ACHN (cell line): ENCODE measurements at regions not wholly inside any gene's neighbourhood (a gene's known extent, or its start where the extent isn't known, plus 50 kb on each side); places are given as distances from the start of the nearest gene placed in this dataset.
"Not testable (repeated sequence)": the region's sequence is repeated elsewhere in the genome, so short reads cannot be mapped to it uniquely, and the experiment has no call there.

ENCODE experiments used
- DNase-seq: peaks from one replicate; pipeline ENCODE4 v3.0.0-alpha.2; 2015
- in situ Hi-C: cut with HindIII; loops from 2 replicates; pipeline ENCODE4 v1.10.0; 2017; ENCODE audit warnings: low sequenced_read_pairs, low pct_ligation_motif_present, low pct_unique_long_range_greater_than_20kb

DNA sequence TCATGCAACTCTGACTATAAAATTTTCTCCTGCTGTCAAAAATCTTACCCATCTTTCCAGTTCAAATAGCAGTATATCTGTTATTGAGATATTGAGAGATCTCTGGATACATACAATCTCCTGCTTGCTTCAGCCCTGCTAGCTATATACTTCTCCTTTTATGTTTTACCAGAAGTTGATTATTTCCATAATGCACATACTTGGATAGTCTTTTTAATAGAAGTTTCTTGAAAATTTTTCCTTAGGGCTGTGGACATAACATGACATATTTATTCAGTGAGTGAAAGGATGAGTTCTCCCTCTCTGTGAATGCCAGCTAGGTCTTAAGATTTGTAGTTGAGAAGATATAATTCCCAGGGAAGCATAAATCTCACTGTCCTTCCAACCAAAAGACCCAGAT lies 234.1 kb upstream of the NR3C2 start:
- no peak for DNase-seq
- in situ Hi-C loops, result no loop called here

DNA sequence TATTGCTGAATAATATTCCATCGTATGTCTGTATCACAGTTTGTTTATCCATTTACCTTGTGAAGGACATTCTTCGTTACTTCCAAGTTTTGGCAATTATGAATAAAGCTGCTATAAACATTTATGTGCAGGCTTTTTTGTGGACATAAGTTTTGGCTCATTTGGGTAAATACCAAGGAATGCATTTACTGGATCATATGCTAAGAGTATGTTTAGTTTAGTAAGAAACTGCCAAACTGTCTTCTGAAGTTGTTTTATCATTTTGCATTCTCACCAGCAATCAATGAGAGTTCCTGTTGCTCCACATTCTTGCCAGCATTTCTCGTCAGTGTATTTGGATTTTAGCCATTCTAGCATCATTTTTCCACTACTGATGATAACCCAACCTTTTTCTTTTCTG lies 232.7 kb upstream of the NR3C2 start:
- in situ Hi-C loops, result no loop called here
- no peak for DNase-seq

DNA sequence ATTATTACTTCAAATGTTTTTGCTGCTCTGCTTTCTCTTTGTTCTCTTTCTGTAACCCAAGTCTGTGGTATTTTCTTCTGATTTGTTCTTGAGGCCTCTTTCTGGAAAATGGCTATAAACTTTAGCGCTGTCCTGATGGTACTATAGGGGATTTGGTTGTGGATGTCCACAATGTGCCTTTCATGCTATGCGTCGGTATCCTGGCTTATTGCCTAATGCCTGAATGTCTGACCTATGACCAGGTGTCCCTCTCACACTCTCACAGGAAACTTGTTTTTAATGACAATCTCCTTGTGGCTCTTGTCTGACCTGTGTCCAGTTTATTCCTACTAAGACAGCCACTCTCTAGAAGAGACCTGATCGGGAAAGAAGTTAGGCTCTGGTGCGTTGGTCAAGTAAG lies 222.4 kb upstream of the NR3C2 start:
- in situ Hi-C loops, result no loop called here
- no peak for DNase-seq

DNA sequence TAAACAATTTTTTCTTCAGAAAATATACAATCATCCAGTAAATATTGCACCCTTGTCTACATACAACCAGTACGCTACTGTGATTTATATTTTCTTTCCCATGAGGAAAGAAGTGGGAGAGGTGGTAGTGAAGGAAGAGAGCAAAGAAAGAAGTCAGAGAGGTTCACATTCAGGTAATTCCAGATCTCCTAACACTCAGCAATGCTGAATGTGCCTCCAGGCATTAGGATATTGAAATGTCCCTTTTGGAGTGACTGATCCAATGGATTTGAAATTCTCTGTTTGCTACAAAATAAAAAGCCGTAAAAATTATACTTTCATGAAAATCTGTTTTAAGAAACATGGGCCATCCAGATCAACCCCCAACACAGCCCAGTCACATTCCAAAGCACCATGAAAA lies 211.9 kb upstream of the NR3C2 start:
- in situ Hi-C loops, result no loop called here
- DNase-seq, result no peak

DNA sequence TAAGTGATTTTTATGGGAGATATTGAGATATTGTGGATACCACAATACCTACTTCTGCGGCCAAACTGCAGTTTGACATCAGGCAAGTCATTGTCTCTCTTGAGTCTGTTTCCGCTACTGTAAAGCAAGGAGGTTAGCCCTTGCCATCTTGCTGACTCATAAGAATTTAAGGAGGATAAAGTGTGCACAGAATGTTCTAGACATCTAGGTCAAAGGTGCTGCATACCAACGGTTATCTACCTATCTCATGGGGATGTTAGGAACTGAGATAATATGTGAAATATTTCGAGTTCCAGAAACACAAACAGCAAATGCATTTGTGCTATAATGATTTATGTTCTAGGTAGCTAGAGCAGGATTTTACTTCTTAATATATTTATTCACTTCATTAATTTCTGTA lies 211.5 kb upstream of the NR3C2 start:
- in situ Hi-C loops, result no loop called here
- no peak for DNase-seq

DNA sequence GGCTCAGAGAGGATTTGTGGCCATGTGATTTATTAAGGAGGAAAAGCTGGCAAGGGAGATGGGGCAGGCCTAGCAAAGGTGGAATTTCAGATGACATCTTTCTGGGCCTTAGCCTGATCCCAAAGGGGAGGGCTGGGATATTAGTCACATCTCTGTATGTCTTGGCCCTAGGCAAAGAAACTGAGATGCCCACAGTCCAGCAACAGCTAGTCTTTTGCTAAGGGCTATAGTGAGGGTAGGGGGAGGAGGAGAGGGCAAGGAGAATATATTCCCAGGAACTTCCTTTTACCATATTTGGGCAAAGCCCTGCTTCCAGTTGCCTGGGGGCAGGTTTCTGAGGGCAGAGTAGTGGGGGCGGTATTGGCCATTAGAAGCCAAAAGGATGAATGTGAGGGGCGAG lies 209.8 kb upstream of the NR3C2 start:
- in situ Hi-C loops, result no loop called here
- no peak for DNase-seq

DNA sequence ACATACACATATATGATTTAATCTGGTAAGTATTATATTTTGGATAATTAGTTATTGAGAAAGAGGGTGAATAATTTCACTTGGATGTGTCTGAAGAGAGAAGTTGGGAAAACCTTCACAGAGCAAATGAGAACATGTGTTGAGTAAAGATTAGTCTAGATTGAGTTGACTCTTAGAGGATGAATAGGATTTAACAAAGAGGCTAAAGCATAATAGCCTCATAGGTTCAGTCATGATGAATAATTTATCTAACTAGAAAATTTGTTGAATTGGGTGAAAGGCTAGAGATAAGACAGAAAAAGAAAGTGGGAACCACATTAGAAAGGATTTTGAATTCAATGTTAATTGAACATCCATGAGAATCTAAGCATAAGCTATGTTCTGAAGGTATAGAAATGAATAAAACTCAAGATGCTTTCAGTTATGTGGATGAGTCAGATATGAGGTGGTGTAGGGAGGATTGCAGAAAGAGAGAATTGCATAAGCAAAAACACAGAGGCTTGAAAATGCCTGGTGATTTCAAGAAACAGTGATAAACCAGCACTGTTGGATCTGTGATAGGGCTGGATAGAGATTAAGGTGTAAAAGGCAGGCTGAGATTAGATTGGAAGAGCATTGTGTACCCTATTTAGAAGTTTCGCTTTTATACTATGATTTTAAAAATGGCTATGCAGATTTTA lies 207.6 kb upstream of the NR3C2 start:
- no peak for DNase-seq
- in situ Hi-C loops, result no loop called here

DNA sequence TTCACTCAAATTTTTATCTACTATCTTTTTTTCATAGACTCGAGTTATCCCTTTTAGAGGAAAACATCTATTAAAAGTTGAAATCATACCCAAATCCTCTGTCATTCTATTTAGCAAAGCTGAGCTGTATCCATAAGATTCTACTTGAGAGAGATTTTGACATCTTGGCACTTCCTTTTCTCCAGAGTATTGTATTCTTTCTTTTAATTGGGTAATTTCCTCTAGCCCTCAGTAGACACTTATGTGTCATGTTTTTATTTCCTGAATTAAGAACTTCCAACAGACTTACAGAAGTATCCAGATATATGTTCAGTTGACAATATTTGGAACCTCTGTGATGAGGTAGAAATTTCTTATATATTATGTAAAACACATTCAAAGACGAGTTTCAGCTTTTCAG lies 201.6 kb upstream of the NR3C2 start:
- in situ Hi-C loops, result no loop called here
- no peak for DNase-seq

DNA sequence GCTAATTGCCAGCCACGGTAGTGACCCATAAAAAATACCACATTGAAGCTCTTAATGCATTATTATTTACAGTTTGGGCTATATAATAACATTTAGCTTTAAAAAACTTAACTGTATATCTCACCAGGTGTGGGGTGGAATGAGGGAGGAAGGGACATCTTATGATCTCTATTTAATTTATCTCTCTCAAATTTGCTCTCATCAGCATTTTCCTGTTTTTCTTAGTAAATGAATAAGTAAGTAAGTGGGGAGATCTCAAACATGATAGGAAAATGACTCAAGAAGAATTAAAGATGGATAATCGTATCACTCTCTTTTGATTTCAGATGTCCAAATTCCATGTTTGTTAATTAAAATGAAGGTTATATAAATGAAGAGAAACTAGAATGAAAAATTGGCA lies 200.7 kb upstream of the NR3C2 start:
- in situ Hi-C loops, result no loop called here

DNA sequence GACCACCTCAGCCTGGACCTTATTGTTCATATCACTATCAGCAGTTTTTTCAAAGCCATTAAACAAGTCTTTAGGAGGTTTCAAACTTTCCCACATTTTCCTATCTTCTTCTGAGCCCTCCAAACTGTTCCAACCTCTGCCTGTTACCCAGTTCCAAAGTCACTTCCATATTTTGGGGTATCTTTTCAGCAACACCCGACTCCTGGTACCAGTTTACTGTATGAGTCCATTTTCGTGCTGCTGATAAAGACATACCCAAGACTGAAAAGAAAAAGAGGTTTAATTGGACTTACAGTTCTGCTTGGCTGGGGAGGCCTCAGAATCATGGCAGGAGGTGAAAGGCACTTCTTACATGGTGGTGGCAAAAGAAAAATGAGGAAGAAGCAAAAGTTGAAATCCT lies 195.9 kb upstream of the NR3C2 start:
- DNase-seq, in situ Hi-C loops: not testable (repeated sequence)

More for the DNA sequence above, 200.7 kb upstream of the NR3C2 start:
- no peak for DNase-seq

DNA sequence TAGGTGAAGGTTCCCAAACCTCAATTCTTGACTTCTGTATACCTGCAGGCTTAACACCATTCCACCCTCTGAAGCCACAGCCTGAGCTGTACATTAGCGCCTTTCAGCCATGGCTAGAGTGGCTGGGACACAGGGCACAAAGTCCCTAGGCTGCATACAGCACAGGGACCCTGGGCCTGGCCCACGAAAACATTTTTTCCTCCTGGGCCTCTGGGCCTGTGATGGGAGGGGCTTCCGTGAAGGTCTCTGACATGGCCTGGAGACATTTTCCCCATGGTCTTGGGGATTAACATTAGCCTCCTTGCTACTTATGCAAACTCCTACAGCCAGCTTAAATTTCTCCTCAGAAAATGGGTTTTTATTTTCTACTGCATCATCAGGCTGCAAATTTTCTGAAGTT lies 195.2 kb upstream of the NR3C2 start:
- in situ Hi-C loops, DNase-seq: not testable (repeated sequence)

DNA sequence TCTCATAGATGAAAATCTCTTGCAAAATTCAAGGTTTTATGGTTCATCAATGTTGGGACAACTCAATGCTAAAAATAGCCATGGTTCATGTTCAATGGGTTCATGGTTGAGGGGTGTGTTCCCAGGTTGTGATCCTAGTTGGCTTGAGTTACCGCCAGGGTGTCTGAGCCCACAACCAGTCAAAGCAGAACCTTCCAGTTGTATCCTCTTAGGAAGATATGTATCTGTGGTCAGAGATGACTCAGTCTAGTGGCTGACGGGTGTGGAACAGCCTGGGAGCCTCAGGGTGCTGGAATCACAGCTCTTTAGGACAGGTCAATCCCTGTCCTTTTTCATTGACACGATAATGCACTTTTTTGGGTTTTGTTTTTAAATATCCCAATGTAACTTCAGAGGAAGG lies 192.3 kb upstream of the NR3C2 start:
- in situ Hi-C loops, result no loop called here
- DNase-seq, result no peak

DNA sequence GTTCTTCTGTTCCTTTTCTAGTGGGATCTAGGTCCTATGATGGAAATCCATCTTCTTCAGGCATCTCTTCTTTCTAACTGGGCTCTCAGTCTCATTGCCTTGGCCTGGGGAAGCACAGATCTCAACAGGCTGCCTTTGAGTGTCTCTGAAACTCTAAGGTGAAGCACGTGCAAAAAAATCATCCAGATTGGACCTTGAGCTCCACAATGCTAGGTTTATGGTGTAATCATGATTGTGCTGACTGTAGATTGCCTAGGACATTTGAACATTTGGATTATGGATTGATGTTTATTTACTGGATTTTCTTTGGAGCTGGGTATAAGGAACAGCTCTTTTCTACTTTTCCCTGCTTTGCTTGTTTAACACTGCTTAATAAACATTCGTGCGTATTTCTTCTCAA lies 191.5 kb upstream of the NR3C2 start:
- in situ Hi-C loops, result no loop called here
- DNase-seq, result no peak

DNA sequence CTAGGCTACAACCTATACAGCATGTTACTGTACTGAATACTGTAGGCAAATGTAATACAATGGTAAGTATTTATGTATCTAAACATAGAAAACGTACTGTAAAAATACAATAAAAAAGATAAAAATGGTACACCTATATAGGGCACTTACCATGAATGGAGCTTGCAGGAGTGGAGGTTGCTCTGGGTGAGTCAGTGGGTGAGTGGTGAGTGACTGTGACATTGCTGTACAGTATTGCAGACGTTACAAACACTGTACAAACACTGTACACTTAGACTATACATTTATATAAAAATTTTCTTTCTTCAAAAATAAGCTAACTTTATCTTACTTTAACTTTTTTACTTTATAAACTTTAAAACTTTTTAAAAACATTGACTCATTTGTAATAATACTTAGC lies 190.3 kb upstream of the NR3C2 start:
- in situ Hi-C loops, result no loop called here
- no peak for DNase-seq

DNA sequence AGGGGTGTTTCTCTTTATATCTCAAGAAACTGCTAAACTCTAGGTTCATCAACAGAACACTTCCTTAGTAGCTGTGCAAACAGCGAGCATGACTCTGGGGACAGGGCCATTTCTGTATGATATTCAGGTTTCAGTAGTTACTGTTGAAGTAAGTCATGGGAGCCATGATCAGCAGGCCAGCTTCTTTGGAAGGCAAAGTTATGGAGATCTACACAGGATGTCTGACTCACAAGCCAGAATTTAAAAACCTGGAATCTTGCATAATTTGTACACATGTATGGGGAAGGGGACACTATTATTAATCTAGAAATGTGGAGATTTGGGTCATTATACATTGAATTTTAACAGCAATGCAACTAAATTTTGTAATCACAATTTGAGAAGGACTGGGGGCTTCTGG lies 187.8 kb upstream of the NR3C2 start:
- DNase-seq, result no peak
- in situ Hi-C loops, result no loop called here

DNA sequence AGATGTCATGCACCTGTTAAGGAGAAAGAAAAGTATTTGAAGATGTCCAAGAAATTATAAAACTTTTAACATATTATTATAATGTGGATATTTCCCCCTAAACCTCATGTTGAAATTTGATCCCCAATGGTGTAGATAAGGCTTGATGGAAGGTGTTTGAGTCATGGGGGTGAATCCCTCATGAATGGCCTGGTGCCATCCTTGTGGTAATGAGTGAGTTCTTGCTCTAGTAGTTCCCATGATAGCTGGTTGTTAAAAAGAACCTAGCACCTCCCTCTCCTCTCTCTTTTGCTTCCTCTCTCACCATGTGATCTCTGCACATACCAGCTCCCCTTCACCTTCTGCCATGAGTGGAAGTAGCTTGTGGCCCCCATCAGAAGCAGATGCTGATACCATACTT lies 176.6 kb upstream of the NR3C2 start:
- DNase-seq, result no peak
- in situ Hi-C loops, result no loop called here

DNA sequence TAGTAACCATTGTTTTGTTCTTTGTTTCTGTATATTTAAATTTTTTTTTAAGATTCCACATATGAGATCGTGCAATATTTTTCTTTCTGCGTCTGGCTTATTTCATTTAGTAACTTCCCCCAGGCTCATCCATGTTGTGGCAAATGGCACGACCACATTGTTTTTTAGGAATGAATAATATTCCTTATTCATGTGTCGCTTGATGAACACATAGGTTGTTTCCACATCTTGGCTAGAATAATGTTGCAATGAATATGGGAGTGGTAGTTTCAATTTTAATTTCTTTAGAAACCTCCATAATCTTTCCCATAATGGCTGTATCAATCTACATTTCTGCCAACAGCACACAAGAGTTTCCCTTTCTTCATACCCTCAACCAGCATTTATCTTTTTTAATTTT lies 166.8 kb upstream of the NR3C2 start:
- DNase-seq, result no peak
- in situ Hi-C loops, result no loop called here

DNA sequence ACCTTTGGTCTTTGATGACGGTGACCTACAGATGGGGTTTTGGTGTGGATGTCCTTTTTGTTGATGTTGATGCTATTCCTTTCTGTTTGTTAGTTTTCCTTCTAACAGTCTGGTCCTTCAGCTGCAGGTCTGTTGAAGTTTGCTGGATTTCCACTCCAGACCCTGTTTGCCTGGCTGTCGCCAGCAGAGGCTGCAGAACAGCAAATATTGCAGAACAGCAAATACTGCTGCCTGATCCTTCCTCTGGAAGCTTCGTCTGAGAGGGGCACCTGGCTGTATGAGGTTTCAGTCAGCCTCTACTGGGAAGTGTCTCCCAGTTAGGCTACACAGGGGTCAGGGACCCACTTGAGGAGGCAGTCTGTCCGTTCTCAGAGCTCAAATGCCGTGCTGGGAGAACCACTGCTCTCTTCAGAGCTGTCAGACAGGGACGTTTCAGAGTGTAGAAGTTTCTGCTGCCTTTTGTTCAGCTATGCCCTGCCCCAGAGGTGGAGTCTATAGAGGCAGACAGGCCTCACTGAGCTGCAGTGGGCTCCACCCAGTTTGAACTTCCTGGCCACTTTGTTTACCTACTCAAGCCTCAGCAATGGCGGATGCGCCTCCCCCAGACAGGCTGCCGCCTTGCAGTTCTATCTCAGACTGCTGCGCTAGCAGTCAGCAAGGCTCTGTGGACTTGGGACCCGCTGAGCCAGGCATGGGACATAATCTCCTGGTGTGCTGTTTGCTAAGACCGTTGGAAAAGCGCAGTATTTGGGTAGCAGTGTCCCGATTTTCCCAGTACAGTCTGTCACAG lies 156.4 kb upstream of the NR3C2 start:
- DNase-seq, in situ Hi-C loops: not testable (repeated sequence)

DNA sequence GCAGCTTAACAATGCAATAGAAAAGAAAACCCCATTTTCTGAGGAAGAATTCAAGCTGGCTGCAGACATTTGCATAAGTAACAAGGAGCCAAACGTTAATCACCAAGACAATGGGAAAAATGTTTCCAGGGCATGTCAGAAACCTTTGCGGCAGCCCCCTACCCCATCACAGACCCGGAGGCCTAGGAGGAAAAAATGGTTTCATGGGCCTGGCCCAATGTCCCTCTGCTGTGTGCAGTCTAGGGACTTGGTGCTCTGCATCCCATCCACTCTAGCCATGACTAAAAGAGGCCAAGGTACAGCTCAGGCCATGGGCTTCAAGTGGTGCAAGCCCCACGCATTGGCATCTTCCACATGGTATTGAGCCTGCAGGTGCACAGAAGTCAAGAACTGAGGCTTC lies 147.0 kb upstream of the NR3C2 start:
- no peak for DNase-seq
- in situ Hi-C loops, result no loop called here

DNA sequence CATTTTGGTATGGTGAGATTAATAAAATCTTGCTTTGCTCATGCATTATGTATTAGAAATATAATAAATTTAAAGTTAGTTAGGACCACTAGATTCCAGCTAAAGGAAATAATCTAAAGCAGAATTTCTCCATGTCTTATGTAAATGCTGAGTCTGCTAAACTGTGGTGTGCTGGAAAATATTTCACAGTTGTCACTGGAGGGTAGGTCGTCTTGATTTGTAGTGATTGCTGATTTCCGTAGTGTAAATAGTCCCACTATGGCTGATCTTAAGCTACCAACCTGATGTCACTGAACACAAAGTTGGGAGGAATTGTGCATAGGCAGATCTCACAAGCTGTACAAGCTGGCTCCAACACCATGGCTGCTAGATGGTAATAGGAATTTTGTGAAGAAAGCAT lies 133.4 kb upstream of the NR3C2 start:
- in situ Hi-C loops, result no loop called here
- DNase-seq, result no peak
